H1 (cell line): ENCODE measurements at regions not wholly inside any gene's neighbourhood (a gene's known extent, or its start where the extent isn't known, plus 50 kb on each side); places are given as distances from the start of the nearest gene placed in this dataset.

Experiments
- CTCF ChIA-PET: fragments of 300-600 bp; sonication (Branson Sonifier 250); formaldehyde crosslinking; loops from one replicate; lab custom pipeline; 2021; ENCODE audit not compliant: partially characterized antibody; lab: Charles Lee
- POLR2A ChIA-PET: fragments of 300-600 bp; sonication (Branson Sonifier 250); formaldehyde crosslinking; loops from one replicate; lab custom pipeline; 2021; ENCODE audit warnings: inconsistent platforms; ENCODE audit not compliant: partially characterized antibody; lab: Charles Lee
- DNase-seq, 2 experiments: peaks; one replicate each; pipeline versions ENCODE4 v3.0.0 to v3.0.0-alpha.2; 2010 to 2022; ENCODE audit warnings: low spot score in 2 of 2, low read depth in 1 of 2, mixed read lengths in 1 of 2
- FAIRE-seq: peaks from 2 replicates; lab custom pipeline; 2011; peaks lifted over from hg19 to GRCh38; lab: Jason Lieb, UNC
- H2AFZ ChIP-seq: 2 replicates; pipeline ENCODE4 v1.8.1; 2012; ENCODE audit warnings: low read length, inconsistent platforms
- H2AK5ac ChIP-seq: 2 replicates; pipeline ENCODE4 v1.6.1; 2013; ENCODE audit warnings: low read depth, low read length
- H2BK120ac ChIP-seq: replicated peaks from 2 replicates; pipeline ENCODE3; 2013; ENCODE audit warnings: low read depth, low read length, inconsistent platforms
- H2BK12ac ChIP-seq: 2 replicates; pipeline ENCODE4 v1.6.1; 2013; ENCODE audit warnings: low read depth, low read length
- H2BK15ac ChIP-seq: 2 replicates; pipeline ENCODE4 v1.6.1; 2013; ENCODE audit warnings: low read length
- H2BK20ac ChIP-seq: 2 replicates; pipeline ENCODE4 v1.6.1; 2013; ENCODE audit warnings: low read length
- H2BK5ac ChIP-seq: 2 replicates; pipeline ENCODE4 v1.6.1; 2013; ENCODE audit warnings: low read depth, low read length
- H3K14ac ChIP-seq: 2 replicates; pipeline ENCODE4 v1.6.1; 2013; ENCODE audit warnings: inconsistent platforms; ENCODE audit not compliant: insufficient read length
- H3K18ac ChIP-seq: 2 replicates; pipeline ENCODE4 v1.6.1; 2013; ENCODE audit warnings: low read length; ENCODE audit errors: extremely low read depth
- H3K23ac ChIP-seq: 2 replicates; pipeline ENCODE4 v1.6.1; 2013; ENCODE audit warnings: inconsistent platforms; ENCODE audit not compliant: insufficient read length
- H3K23me2 ChIP-seq: 2 replicates; pipeline ENCODE4 v1.6.1; 2013; ENCODE audit warnings: low read depth, low read length
- H3K27ac ChIP-seq: 2 replicates; pipeline ENCODE4 v1.6.1; 2011; ENCODE audit warnings: low read depth, low read length, inconsistent platforms
- H3K27me3 ChIP-seq, 4 experiments: replicated peaks in 1 of 4; 1 replicate in 1 of 4; 2 replicates in 3 of 4; pipeline versions ENCODE4 v1.6.1 to v1.8.1; 2011 to 2013; ENCODE audit warnings: low read length in 3 of 4, mild to moderate bottlenecking in 3 of 4, inconsistent platforms in 2 of 4, mixed read lengths in 2 of 4, moderate library complexity in 1 of 4; ENCODE audit not compliant: control insufficient read depth in 3 of 4, insufficient read depth in 3 of 4; ENCODE audit errors: extremely low read depth in 1 of 4
- H3K36me3 ChIP-seq, 4 experiments: 2 replicates each; pipeline versions ENCODE4 v1.6.1 to v1.8.1; 2011 to 2013; ENCODE audit warnings: mild to moderate bottlenecking in 4 of 4, low read length in 3 of 4, moderate library complexity in 2 of 4, control low read depth in 1 of 4, inconsistent platforms in 1 of 4; ENCODE audit not compliant: insufficient read depth in 4 of 4, control insufficient read depth in 2 of 4
- H3K4ac ChIP-seq: replicated peaks from 2 replicates; pipeline ENCODE3; 2013; ENCODE audit warnings: low read length, low read depth, mixed read lengths, inconsistent platforms; ENCODE audit not compliant: insufficient read length
- H3K4me1 ChIP-seq, 4 experiments: replicated peaks in 1 of 4; 1 replicate in 1 of 4; 2 replicates in 3 of 4; pipeline versions ENCODE4 v1.6.1 to v1.8.1; 2011 to 2013; ENCODE audit warnings: low read length in 3 of 4, inconsistent platforms in 2 of 4, mixed read lengths in 1 of 4; ENCODE audit not compliant: insufficient read depth in 4 of 4, control insufficient read depth in 3 of 4
- H3K4me2 ChIP-seq, 2 experiments: 2 replicates each; pipeline versions ENCODE4 v1.6.1 to v1.8.1; 2011 to 2013; ENCODE audit warnings: low read depth in 2 of 2, low read length in 2 of 2, control low read depth in 1 of 2, inconsistent platforms in 1 of 2, mild to moderate bottlenecking in 1 of 2; ENCODE audit not compliant: insufficient read depth in 1 of 2
- H3K4me3 ChIP-seq, 4 experiments: fragments of 200-600, 300-600 bp in 1 of 4; sonication (generic), shearing (Covaris generic), sonication (Bioruptor Twin) in 1 of 4; 2 replicates each; pipeline versions ENCODE4 v1.5.1 to v1.8.1; 2011 to 2016; ENCODE audit warnings: low read length in 4 of 4, low read depth in 3 of 4, control low read depth in 2 of 4, inconsistent platforms in 2 of 4, mild to moderate bottlenecking in 2 of 4, mixed read lengths in 1 of 4, moderate library complexity in 1 of 4; ENCODE audit not compliant: insufficient read depth in 2 of 4; ENCODE audit errors: extremely low read depth in 1 of 4
- H3K56ac ChIP-seq: replicated peaks from 2 replicates; pipeline ENCODE3; 2013; ENCODE audit warnings: low read depth, mild to moderate bottlenecking, mixed read lengths, low read length, inconsistent platforms; ENCODE audit not compliant: insufficient read length
- H3K79me1 ChIP-seq: 2 replicates; pipeline ENCODE4 v1.6.1; 2013; ENCODE audit warnings: low read depth, low read length, control low read depth
- H3K79me2 ChIP-seq, 2 experiments: 2 replicates each; pipeline versions ENCODE4 v1.6.1 to v1.8.1; 2012 to 2013; ENCODE audit warnings: low read length in 2 of 2, mild to moderate bottlenecking in 2 of 2, inconsistent platforms in 1 of 2; ENCODE audit not compliant: insufficient read depth in 2 of 2, control insufficient read depth in 1 of 2
- H3K9ac ChIP-seq, 4 experiments: replicated peaks in 1 of 4; 1 replicate in 1 of 4; 2 replicates in 3 of 4; pipeline versions ENCODE4 v1.6.1 to v1.8.1; 2011 to 2013; ENCODE audit warnings: low read depth in 3 of 4, low read length in 3 of 4, control low read depth in 2 of 4, mild to moderate bottlenecking in 2 of 4, moderate library complexity in 2 of 4, inconsistent platforms in 1 of 4; ENCODE audit errors: extremely low read depth in 1 of 4
- H3K9me3 ChIP-seq, 2 experiments: 2 replicates each; pipeline versions ENCODE4 v1.6.1 to v1.8.1; 2012 to 2013; ENCODE audit warnings: mild to moderate bottlenecking in 2 of 2, moderate library complexity in 2 of 2, control low read depth in 1 of 2, inconsistent platforms in 1 of 2, low read depth in 1 of 2, low read length in 1 of 2, mixed read lengths in 1 of 2; ENCODE audit not compliant: insufficient read depth in 2 of 2
- H4K20me1 ChIP-seq, 2 experiments: replicated peaks in 1 of 2; 2 replicates each; pipeline versions ENCODE3 to v1.8.1; 2011 to 2013; ENCODE audit warnings: inconsistent platforms in 2 of 2, low read length in 2 of 2, mild to moderate bottlenecking in 1 of 2; ENCODE audit not compliant: insufficient read depth in 2 of 2, control insufficient read depth in 1 of 2
- H4K5ac ChIP-seq: 2 replicates; pipeline ENCODE4 v1.6.1; 2013; ENCODE audit warnings: low read length, low read depth, mixed read lengths, inconsistent platforms; ENCODE audit not compliant: insufficient read length
- H4K8ac ChIP-seq: 2 replicates; pipeline ENCODE4 v1.8.0; 2013; ENCODE audit warnings: mild to moderate bottlenecking, moderate library complexity, low read length, inconsistent platforms; ENCODE audit not compliant: insufficient read depth; ENCODE audit errors: extremely low read depth
- H4K91ac ChIP-seq: replicated peaks from 2 replicates; pipeline ENCODE3; 2013; ENCODE audit warnings: low read length, mixed read lengths, inconsistent platforms; ENCODE audit not compliant: insufficient read length
- ASH2L ChIP-seq: fragments of 200-600, 300-600 bp; sonication (generic); IDR thresholded peaks from one replicate; pipeline ENCODE4 v1.7.1; 2017; ENCODE audit warnings: low read length
- EGR1 ChIP-seq: IDR thresholded peaks from 2 replicates; pipeline ENCODE4 v1.6.1; 2011; ENCODE audit warnings: low read depth, low read length, borderline replicate concordance
- GTF2F1 ChIP-seq: IDR thresholded peaks from 2 replicates; pipeline ENCODE4 v1.6.1; 2012; ENCODE audit warnings: low read depth, low read length, improper control_type of control experiment, borderline replicate concordance
- JUND ChIP-seq: IDR thresholded peaks from 2 replicates; pipeline ENCODE4 v1.6.1; 2011; ENCODE audit warnings: mild to moderate bottlenecking, improper control_type of control experiment, low read length
- KDM1A ChIP-seq: fragments of 200-600, 300-600 bp; sonication (generic); IDR thresholded peaks from 2 replicates; pipeline ENCODE4 v1.7.1; 2016; ENCODE audit warnings: mild to moderate bottlenecking, low read length, borderline replicate concordance
- NANOG ChIP-seq: IDR thresholded peaks from 2 replicates; pipeline ENCODE4 v1.6.1; 2011; ENCODE audit warnings: low read length, low read depth, mild to moderate bottlenecking, inconsistent platforms; ENCODE audit not compliant: insufficient read depth, poor library complexity, severe bottlenecking
- POU5F1 ChIP-seq: IDR thresholded peaks from 2 replicates; pipeline ENCODE4 v1.6.1; 2011; ENCODE audit warnings: low read depth, mild to moderate bottlenecking, low read length, moderate library complexity
- SAP30 ChIP-seq: fragments of 300-600 bp; sonication (generic); IDR thresholded peaks from 2 replicates; pipeline ENCODE4 v1.7.1; 2012; ENCODE audit warnings: low read length, moderate library complexity, mild to moderate bottlenecking, inconsistent platforms; ENCODE audit not compliant: insufficient read depth, insufficient replicate concordance
- SIX5 ChIP-seq: IDR thresholded peaks from 2 replicates; pipeline ENCODE4 v1.6.1; 2011; ENCODE audit warnings: mild to moderate bottlenecking, low read depth, low read length
- TCF12 ChIP-seq: IDR thresholded peaks from 2 replicates; pipeline ENCODE4 v1.6.1; 2011; ENCODE audit warnings: low read depth, mild to moderate bottlenecking, low read length
- WGBS, 2 experiments: shearing (Covaris generic) in 1 of 2; methylation state at CpG; one replicate each; pipeline versions ENCODE4 v1.1.6 to v1.1.7; 2013 to 2015; ENCODE audit warnings: low lambda C conversion rate in 2 of 2, mixed read lengths in 2 of 2, inconsistent platforms in 1 of 2, low coverage in 1 of 2, missing lambda C conversion rate in 1 of 2; ENCODE audit not compliant: insufficient replicate concordance in 2 of 2, insufficient coverage in 1 of 2, insufficient read length in 1 of 2; ENCODE audit errors: extremely low coverage in 1 of 2, missing lambda C conversion rate in 1 of 2; 5-methylcytosine and 5-hydroxymethylcytosine counted together
- TF ChIP-seq, protein P1 (sequence below): IDR thresholded peaks from 2 replicates; pipeline ENCODE4 v1.6.1; 2012; ENCODE audit warnings: inconsistent platforms
- TF ChIP-seq, protein P2 (sequence below): IDR thresholded peaks from 2 replicates; pipeline ENCODE4 v1.6.1; 2011; ENCODE audit warnings: low read length, improper control_type of control experiment

DNA sequence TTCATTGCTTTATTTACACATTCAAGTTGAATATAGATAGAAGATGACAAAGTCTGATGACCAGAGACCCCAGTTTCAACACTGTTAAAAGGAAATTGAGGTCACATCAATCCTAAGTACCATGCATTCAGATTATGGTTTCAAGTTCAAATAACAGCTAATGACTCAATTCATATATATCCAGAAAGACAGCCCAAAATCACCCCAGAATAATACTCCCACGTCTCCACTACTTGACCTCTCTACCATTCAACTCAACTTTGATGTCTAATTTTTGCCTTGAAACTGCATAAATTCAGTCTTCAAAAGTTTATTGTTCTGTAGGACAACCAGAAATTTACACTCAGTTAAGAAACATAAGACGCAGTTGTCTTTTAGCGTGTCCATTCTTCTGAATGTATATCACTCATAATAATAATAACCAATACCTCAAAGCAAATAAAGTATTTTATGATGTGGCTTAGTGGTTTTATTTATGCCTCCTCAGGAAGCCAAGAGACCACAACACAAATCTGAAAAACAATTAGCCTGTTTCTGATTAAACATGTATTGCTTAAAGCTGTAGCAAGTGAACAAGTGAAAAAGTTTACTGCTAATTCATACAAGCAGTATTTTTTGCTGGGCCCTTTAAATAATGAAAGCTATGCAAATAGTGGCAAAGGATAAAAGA, 569.0 kb downstream of the LTN1 start:
- H3K14ac ChIP-seq, result no peak overlapping the region
- no peak overlapping the region for H2AFZ ChIP-seq
- no peak overlapping the region for H4K91ac ChIP-seq
- no peak overlapping the region for H2BK15ac ChIP-seq
- no peak overlapping the region for H3K4ac ChIP-seq
- no peak overlapping the region for H3K18ac ChIP-seq
- no peaks in the 10 kb centered on the region for H3K79me1 ChIP-seq
- no peak overlapping the region for H2BK5ac ChIP-seq
- H2BK120ac ChIP-seq, result no peak overlapping the region
- H3K4me3 ChIP-seq, result no peak overlapping the region
- H3K27me3 ChIP-seq, result no peaks in the 10 kb centered on the region
- ChIA-PET POLR2A (no interaction called here), CTCF (no interaction called here)
- no peaks in the 10 kb centered on the region for H3K79me2 ChIP-seq
- DNase-seq (no peak), FAIRE-seq (no peak)
- H3K27ac ChIP-seq, result no peak overlapping the region
- no peaks in the 10 kb centered on the region for H3K4me1 ChIP-seq
- 30% methylated on average over 3 of the region's 3 CpGs; no CpG with 5 or more reads in 1 of the 2 experiments for WGBS, 2 experiments
- no peaks in the 10 kb centered on the region for H4K20me1 ChIP-seq
- H3K9ac ChIP-seq, result no peak overlapping the region
- no peak overlapping the region for H2BK12ac ChIP-seq
- H3K36me3 ChIP-seq, result no peaks in the 10 kb centered on the region
- no peak overlapping the region for H4K5ac ChIP-seq
- H2BK20ac ChIP-seq, result no peak overlapping the region
- no peak overlapping the region for H3K23ac ChIP-seq
- no peaks in the 10 kb centered on the region for H3K23me2 ChIP-seq
- no peak overlapping the region for H4K8ac ChIP-seq
- no peak overlapping the region for H2AK5ac ChIP-seq
- TF ChIP-seq SIX5 (no peak), GTF2F1 (no peak), EGR1 (no peak), TCF12 (no peak), SAP30 (no peak), NANOG (no peak), ASH2L (no peak), KDM1A (no peak), POU5F1 (no peak), JUND (no peak)
- TF ChIP-seq, protein P1, sequence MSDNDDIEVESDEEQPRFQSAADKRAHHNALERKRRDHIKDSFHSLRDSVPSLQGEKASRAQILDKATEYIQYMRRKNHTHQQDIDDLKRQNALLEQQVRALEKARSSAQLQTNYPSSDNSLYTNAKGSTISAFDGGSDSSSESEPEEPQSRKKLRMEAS, result no peak
- TF ChIP-seq, protein P2, sequence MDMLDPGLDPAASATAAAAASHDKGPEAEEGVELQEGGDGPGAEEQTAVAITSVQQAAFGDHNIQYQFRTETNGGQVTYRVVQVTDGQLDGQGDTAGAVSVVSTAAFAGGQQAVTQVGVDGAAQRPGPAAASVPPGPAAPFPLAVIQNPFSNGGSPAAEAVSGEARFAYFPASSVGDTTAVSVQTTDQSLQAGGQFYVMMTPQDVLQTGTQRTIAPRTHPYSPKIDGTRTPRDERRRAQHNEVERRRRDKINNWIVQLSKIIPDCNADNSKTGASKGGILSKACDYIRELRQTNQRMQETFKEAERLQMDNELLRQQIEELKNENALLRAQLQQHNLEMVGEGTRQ, result no peak
- H3K9me3 ChIP-seq, result no peaks in the 10 kb centered on the region
- H3K4me2 ChIP-seq, result no peak overlapping the region
- no peak overlapping the region for H3K56ac ChIP-seq
